PC-9 (cell line): ENCODE measurements at regions not wholly inside any gene's neighbourhood (a gene's known extent, or its start where the extent isn't known, plus 50 kb on each side); places are given as distances from the start of the nearest gene placed in this dataset.

Experiments
- BruUV-seq: library from RNA; stranded (reverse); fragments of 400-500 nt; replicated peaks from 2 replicates; lab custom pipeline; 2021; lab: Mats Ljungman, UMichigan
- CTCF ChIA-PET: fragments of 300-600 bp; sonication (Branson Sonifier 250); formaldehyde crosslinking; loops from one replicate; lab custom pipeline; 2022; ENCODE audit warnings: antibody characterized with exemption; lab: Charles Lee
- POLR2A ChIA-PET: fragments of 300-600 bp; sonication (Branson Sonifier 250); formaldehyde crosslinking; loops from one replicate; lab custom pipeline; 2022; ENCODE audit warnings: antibody characterized with exemption; ENCODE audit not compliant: unreplicated experiment; lab: Charles Lee
- DNase-seq, 2 experiments: peaks; one replicate each; pipeline versions ENCODE4 v3.0.0 to v3.0.0-alpha.2; 2015 to 2022; ENCODE audit warnings: mixed read lengths in 1 of 2
- H2AFZ ChIP-seq: fragments of 200-600 bp; sonication (generic); 2 replicates; pipeline ENCODE4 v1.8.1; 2017; ENCODE audit warnings: antibody characterized with exemption
- H3F3A ChIP-seq: fragments of 200-600 bp; sonication (generic); 2 replicates; pipeline ENCODE4 v1.8.1; 2017; ENCODE audit warnings: antibody characterized with exemption, mild to moderate bottlenecking, low read depth; ENCODE audit not compliant: insufficient read depth
- H3K27ac ChIP-seq: fragments of 200-600 bp; sonication (generic); 2 replicates; pipeline ENCODE4 v1.6.1; 2016; ENCODE audit warnings: mixed run types
- H3K27me3 ChIP-seq: fragments of 200-600 bp; sonication (generic); 2 replicates; pipeline ENCODE4 v1.6.1; 2016; ENCODE audit warnings: low read depth, mixed run types; ENCODE audit not compliant: insufficient read depth
- H3K36me3 ChIP-seq: fragments of 200-600 bp; sonication (generic); 2 replicates; pipeline ENCODE4 v1.6.1; 2016; ENCODE audit warnings: low read depth, mixed run types
- H3K4me1 ChIP-seq: fragments of 200-600 bp; sonication (generic); replicated peaks from 2 replicates; pipeline ENCODE4 v1.6.1; 2016; ENCODE audit warnings: mixed run types; ENCODE audit not compliant: insufficient read depth
- H3K4me2 ChIP-seq: fragments of 200-600 bp; sonication (generic); 2 replicates; pipeline ENCODE4 v1.6.1; 2017; ENCODE audit warnings: mixed run types
- H3K4me3 ChIP-seq: fragments of 200-600 bp; sonication (generic); 2 replicates; pipeline ENCODE4 v1.6.1; 2016; ENCODE audit warnings: mixed run types
- H3K79me2 ChIP-seq: fragments of 200-600 bp; sonication (generic); 2 replicates; pipeline ENCODE4 v1.6.1; 2017; ENCODE audit warnings: low read depth, mixed run types
- H3K9me2 ChIP-seq: fragments of 200-600 bp; sonication (generic); 2 replicates; pipeline ENCODE4 v1.8.1; 2017; ENCODE audit warnings: mild to moderate bottlenecking; ENCODE audit not compliant: insufficient read depth
- H3K9me3 ChIP-seq: fragments of 200-600 bp; sonication (generic); 2 replicates; pipeline ENCODE4 v1.8.1; 2016; ENCODE audit warnings: low read depth; ENCODE audit not compliant: insufficient read depth
- H4K20me1 ChIP-seq: fragments of 200-600 bp; sonication (generic); 2 replicates; pipeline ENCODE4 v1.8.1; 2017; ENCODE audit not compliant: insufficient read depth
- EZH2 ChIP-seq: fragments of 200-600 bp; sonication (generic); IDR thresholded peaks from 2 replicates; pipeline ENCODE4 v1.8.0; 2017; ENCODE audit warnings: antibody characterized with exemption, low read depth
- intact Hi-C: fragments of 100-400 bp; cut with micrococcal nuclease; formaldehyde crosslinking; loops from one replicate; pipeline ENCODE4 v1.10.0; 2022; ENCODE audit not compliant: unreplicated experiment
- TF ChIP-seq, protein P1 (sequence below): fragments of 200-600 bp; sonication (generic); conservative IDR thresholded peaks from 2 replicates; pipeline ENCODE4 v1.6.1; 2017; ENCODE audit warnings: mixed run types, antibody characterized with exemption, mild to moderate bottlenecking, moderate library complexity

- no peaks in the 10 kb centered on the region for H3K4me1 ChIP-seq
- CTCF ChIA-PET = no interaction called here
- POLR2A ChIA-PET = no interaction called here
- no peak overlapping the region for H3K4me2 ChIP-seq
- DNase-seq = no peak
- no peaks in the 10 kb centered on the region; the same call in 1 of the 2 replicates for H3K36me3 ChIP-seq
- no peaks in the 10 kb centered on the region for H3F3A ChIP-seq
- no peak for TF ChIP-seq EZH2
- TF ChIP-seq, protein P1, sequence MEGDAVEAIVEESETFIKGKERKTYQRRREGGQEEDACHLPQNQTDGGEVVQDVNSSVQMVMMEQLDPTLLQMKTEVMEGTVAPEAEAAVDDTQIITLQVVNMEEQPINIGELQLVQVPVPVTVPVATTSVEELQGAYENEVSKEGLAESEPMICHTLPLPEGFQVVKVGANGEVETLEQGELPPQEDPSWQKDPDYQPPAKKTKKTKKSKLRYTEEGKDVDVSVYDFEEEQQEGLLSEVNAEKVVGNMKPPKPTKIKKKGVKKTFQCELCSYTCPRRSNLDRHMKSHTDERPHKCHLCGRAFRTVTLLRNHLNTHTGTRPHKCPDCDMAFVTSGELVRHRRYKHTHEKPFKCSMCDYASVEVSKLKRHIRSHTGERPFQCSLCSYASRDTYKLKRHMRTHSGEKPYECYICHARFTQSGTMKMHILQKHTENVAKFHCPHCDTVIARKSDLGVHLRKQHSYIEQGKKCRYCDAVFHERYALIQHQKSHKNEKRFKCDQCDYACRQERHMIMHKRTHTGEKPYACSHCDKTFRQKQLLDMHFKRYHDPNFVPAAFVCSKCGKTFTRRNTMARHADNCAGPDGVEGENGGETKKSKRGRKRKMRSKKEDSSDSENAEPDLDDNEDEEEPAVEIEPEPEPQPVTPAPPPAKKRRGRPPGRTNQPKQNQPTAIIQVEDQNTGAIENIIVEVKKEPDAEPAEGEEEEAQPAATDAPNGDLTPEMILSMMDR = no peak
- no peak overlapping the region for H3K4me3 ChIP-seq
- 0 out of 2 replicates have a peak, but pooled peaks cover 6% of the 10 kb centered on the region for H3K9me3 ChIP-seq
- no peak overlapping the region for H3K27ac ChIP-seq
- no peaks in the 10 kb centered on the region for H4K20me1 ChIP-seq
- no TSS peak for BruUV-seq
- no peaks in the 10 kb centered on the region for H3K27me3 ChIP-seq
- no peaks in the 10 kb centered on the region for H3K9me2 ChIP-seq
- no peaks in the 10 kb centered on the region for H3K79me2 ChIP-seq
- H2AFZ ChIP-seq = no peak overlapping the region
- intact Hi-C loops = no loop called here
Measured at GRCh38 chr1:29563571-29563970, 327.2 kb downstream of the PTPRU start.

DNA sequence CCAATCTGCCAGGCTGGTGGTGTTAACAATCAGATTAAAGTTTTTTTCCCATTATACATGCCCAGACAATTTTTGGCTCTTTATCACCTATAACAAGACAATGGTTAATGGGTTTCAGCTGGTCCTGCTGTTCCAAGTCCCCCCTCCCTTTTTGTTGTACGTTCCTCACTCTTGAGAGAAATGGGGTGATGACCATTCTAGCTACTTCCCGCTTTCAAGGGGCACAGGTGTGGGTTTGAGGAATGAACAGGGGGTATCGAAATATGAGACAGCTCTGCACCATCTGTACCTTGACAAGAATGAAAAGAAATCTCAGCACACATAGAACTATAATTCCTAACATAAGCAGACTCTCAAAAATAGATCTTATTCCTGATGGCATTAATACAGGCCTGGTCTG, 326.8 kb downstream of the PTPRU start:
- Histone ChIP-seq H3K36me3 (no peaks in the 10 kb centered on the region; the same call in 1 of the 2 replicates), H3K27me3 (no peaks in the 10 kb centered on the region), H3K4me1 (no peaks in the 10 kb centered on the region), H3K9me3 (0 out of 2 replicates have a peak, but pooled peaks cover 6% of the 10 kb centered on the region), H3K27ac (no peak overlapping the region), H3K9me2 (no peaks in the 10 kb centered on the region), H2AFZ (no peak overlapping the region), H4K20me1 (no peaks in the 10 kb centered on the region), H3K79me2 (no peaks in the 10 kb centered on the region), H3F3A (no peaks in the 10 kb centered on the region), H3K4me2 (no peak overlapping the region), H3K4me3 (no peak overlapping the region)
- CTCF ChIA-PET = no interaction called here
- POLR2A ChIA-PET = no interaction called here
- BruUV-seq = no TSS peak
- intact Hi-C loops = no loop called here
- no peak for DNase-seq
- TF ChIP-seq, protein P1 = no peak
- no peak for TF ChIP-seq EZH2

GRCh38 chr1:29559056-29559455, 322.7 kb downstream of the PTPRU start:
- BruUV-seq = no TSS peak
- POLR2A ChIA-PET = no interaction called here
- no peak overlapping the region for H3K4me3 ChIP-seq

More at GRCh38 chr1:29559056-29559455, 322.7 kb downstream of the PTPRU start:
- CTCF ChIA-PET = no interaction called here
- Histone ChIP-seq H3K9me2 (no peaks in the 10 kb centered on the region), H3K4me1 (no peaks in the 10 kb centered on the region), H2AFZ (no peak overlapping the region), H3K36me3 (no peaks in the 10 kb centered on the region), H4K20me1 (no peaks in the 10 kb centered on the region), H3F3A (no peaks in the 10 kb centered on the region), H3K27ac (no peak overlapping the region), H3K27me3 (no peaks in the 10 kb centered on the region), H3K4me2 (no peak overlapping the region), H3K79me2 (no peaks in the 10 kb centered on the region), H3K9me3 (no peaks in the 10 kb centered on the region)
- TF ChIP-seq, protein P1 = no peak
- TF ChIP-seq EZH2 = no peak
- intact Hi-C loops = no loop called here
- DNase-seq = no peak
